ENCODE measurements at regions not wholly inside any gene's neighbourhood (a gene's known extent, or its start where the extent isn't known, plus 50 kb on each side); places are given as distances from the start of the nearest gene placed in this dataset.

DNA sequence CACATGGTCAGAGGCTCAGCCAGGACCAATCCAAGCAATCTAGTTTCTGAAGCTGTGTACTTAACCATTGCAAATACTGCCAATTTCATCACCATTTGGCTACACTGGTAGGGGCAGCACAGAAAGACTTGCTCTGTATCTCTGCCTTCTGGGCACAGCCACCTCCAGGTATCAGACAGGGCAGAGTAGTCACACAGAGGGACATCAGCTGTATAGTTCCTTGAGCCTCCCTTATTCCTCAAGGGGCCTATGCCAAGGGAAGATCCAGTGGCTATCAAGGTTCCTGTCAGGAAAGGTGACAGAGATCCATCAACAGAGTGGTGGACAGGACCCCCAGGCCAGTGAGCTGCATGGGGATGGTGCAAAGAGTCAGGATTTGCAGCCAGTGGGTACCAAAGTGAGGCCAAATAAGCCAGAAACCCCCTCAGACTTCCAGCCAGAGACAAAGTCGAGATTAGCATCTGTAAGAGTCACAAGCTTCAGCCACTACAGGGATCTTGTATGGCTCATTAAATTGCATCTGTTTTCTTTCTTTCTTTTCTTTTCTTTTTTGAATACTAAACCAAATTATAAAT, 381.6 kb upstream of the CPEB2 start:
- in situ Hi-C loops (cut with HindIII; ENCODE audit: low pct_unique_long_range_greater_than_20kb, low sequenced_read_pairs), result no loop called here
- no peak for DNase-seq (ENCODE audit: low read depth, low spot score)

DNA sequence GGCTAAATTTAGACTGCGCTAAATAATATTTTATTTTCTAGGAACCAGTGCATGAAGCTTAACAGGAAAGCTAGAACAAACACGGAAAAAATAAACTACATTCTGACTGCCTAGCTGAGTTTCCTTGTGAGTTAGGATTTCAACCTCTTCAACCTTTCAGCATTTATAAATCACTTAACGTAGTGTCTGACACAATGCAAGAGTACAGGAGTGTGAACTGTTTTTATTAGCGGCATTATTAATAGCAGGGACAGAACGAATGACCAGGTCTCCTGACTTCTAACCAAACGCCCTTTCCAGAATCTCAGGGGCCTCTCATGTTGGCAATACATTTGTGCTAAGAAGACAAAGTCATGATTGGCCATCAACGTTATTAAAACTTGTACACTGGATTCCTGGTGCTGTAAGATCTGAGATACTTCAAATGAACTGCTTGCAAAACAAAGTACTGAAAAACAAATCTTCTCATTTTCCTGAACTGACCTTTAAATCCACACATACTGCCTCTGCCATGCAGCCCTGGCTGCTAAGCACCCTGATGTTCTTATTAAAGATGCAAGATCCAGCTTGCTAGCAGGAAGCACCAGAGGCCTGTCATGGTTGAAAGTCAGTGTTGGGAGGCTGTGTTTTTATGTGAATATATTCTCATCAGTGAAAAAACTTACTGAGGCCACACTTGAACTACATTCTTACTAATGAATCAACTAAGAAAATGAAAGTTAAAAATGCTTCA, 380.4 kb upstream of the CPEB2 start:
- DNase-seq (ENCODE audit: low read depth, low spot score), result no peak
- in situ Hi-C loops (cut with HindIII; ENCODE audit: low pct_unique_long_range_greater_than_20kb, low sequenced_read_pairs), result no loop called here

GRCh38 chr4:14627038-14627437, 375.2 kb upstream of the CPEB2 start:
- in situ Hi-C loops (cut with HindIII; ENCODE audit: low pct_unique_long_range_greater_than_20kb, low sequenced_read_pairs), result no loop called here

DNA sequence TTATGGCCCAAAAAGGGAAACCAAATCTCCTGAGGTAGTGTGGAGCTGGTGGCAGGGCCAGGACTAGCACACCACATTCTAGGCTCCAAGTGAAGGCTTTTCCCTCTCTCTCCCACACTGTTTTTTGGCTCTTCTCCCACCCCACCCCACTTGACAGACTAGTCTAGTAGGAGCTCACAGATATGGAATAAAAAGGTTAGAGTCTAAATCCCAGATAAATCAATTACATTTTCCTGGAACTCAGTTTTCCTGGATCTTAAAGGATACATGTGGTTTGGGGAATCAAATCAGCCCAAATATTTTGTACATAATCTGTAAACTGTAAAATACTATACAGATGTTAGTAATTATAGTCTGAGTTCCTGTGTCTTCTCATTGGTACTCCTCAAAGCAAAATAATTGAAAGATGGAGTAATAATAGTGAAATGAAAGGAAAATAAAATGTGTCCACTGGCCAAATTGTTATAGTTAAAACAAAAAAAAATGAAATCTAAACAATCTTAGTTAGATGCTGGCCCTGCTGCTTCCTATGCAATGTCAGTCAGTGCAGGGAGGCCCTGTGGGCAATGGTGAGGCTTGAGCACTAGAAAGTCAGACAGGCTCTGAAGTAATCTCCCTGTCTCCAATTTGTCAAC, 370.4 kb upstream of the CPEB2 start:
- no peak for DNase-seq (ENCODE audit: low read depth, low spot score)
- in situ Hi-C loops (cut with HindIII; ENCODE audit: low pct_unique_long_range_greater_than_20kb, low sequenced_read_pairs), result no loop called here

More at GRCh38 chr4:14627038-14627437, 375.2 kb upstream of the CPEB2 start:
- DNase-seq (ENCODE audit: low read depth, low spot score), result no peak

DNA sequence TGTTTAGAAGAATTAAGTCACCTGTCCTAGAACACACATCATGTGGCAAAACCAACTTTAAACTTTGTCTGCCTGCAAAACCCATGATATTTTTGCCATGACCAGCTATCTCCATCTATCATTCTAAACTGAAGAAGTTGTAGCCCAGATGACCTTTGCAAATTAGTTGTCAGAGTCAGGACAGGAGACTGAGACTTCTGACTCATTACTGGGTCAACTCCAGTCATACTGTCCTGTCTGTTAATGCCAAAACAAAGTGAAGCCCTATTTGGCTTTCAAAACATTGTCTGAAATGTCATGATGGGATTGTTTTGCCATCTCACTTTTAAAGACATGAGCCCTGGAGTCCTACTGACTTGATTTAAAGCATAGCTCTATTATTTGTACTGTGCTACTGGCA, 365.7 kb upstream of the CPEB2 start:
- DNase-seq (ENCODE audit: low read depth, low spot score), result no peak

GRCh38 chr4:14640476-14640875, 361.8 kb upstream of the CPEB2 start:
- in situ Hi-C loops (cut with HindIII; ENCODE audit: low pct_unique_long_range_greater_than_20kb, low sequenced_read_pairs), result no loop called here
- no peak for DNase-seq (ENCODE audit: low read depth, low spot score)

More for the DNA sequence above, 365.7 kb upstream of the CPEB2 start:
- in situ Hi-C loops (cut with HindIII; ENCODE audit: low pct_unique_long_range_greater_than_20kb, low sequenced_read_pairs), result no loop called here

GRCh38 chr4:14641871-14642270, 360.4 kb upstream of the CPEB2 start:
- in situ Hi-C loops (cut with HindIII; ENCODE audit: low pct_unique_long_range_greater_than_20kb, low sequenced_read_pairs), result no loop called here
- no peak for DNase-seq (ENCODE audit: low read depth, low spot score)

GRCh38 chr4:14644580-14645282, 357.6 kb upstream of the CPEB2 start:
- in situ Hi-C loops (cut with HindIII; ENCODE audit: low pct_unique_long_range_greater_than_20kb, low sequenced_read_pairs), result no loop called here
- DNase-seq (ENCODE audit: low read depth, low spot score), result no peak

DNA sequence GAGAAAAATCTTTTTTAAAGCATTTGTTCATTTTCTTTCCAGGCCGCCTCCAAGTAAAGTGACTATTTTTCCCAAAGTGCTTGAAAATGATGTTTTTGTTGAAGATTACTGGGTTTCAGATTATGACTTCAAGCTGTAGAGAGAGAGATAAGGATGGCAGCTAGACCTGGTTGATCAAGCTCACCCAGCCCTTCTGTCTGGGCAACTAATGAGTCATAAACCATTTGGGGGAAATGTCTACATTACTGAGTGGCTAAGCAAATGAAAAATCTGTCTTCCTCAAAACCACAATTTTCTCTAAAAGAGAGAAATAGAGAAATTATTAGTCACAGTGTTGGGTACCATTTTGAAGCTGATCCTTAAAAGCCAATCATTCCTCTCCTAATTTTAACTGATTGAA, 355.4 kb upstream of the CPEB2 start:
- DNase-seq (ENCODE audit: low read depth, low spot score), result no peak
- in situ Hi-C loops (cut with HindIII; ENCODE audit: low pct_unique_long_range_greater_than_20kb, low sequenced_read_pairs), result no loop called here

DNA sequence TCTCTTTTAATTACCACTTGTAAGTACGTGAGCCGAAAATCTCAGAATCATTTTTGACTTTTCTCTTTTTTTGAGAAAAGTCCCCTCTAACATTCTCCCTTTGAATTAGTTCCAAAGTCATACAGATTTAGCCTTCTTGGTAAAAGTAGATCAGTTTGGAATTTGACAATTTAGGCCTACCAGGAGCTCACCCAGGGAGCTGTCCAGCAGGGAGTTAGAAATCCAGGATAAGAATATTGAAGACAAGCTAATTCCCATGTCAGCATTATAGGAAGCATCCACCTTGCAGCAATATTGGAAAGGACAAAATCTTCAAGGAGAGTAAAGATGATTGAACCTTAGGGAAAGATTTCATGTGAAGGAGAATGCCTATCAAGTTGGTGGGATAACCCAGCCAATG, 352.2 kb upstream of the CPEB2 start:
- no peak for DNase-seq (ENCODE audit: low read depth, low spot score)
- in situ Hi-C loops (cut with HindIII; ENCODE audit: low pct_unique_long_range_greater_than_20kb, low sequenced_read_pairs), result no loop called here

DNA sequence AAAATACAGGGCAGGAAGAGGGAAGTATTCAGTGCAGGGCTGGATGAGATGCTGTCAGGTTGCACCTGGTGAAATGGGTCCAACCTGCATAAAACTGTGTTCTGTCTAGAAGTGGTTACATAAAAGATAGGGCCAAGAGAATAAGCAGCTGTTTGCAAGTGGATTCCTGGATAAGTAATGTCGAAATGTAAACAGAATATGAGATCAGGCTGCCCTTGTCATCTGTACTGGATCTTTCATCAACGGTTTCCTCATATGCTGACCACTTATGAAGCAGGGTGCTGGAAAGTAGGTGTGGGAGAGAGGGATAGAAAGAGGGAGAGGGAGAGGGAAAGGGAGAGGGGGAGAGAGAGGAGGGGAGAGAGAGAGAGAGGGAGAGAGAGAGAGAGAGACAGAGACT, 349.8 kb upstream of the CPEB2 start:
- DNase-seq (ENCODE audit: low read depth, low spot score), result no peak
- in situ Hi-C loops (cut with HindIII; ENCODE audit: low pct_unique_long_range_greater_than_20kb, low sequenced_read_pairs), result no loop called here

GRCh38 chr4:14653338-14653737, 348.9 kb upstream of the CPEB2 start:
- peak; percentile 17 for DNase-seq (ENCODE audit: low read depth, low spot score)
- in situ Hi-C loops (cut with HindIII; ENCODE audit: low pct_unique_long_range_greater_than_20kb, low sequenced_read_pairs), result no loop called here

GRCh38 chr4:14659286-14659685, 343.0 kb upstream of the CPEB2 start:
- no peak for DNase-seq (ENCODE audit: low read depth, low spot score)

GRCh38 chr4:14667624-14668151, 334.6 kb upstream of the CPEB2 start:
- DNase-seq (ENCODE audit: low read depth, low spot score), result no peak
- in situ Hi-C loops (cut with HindIII; ENCODE audit: low pct_unique_long_range_greater_than_20kb, low sequenced_read_pairs), result no loop called here

More at GRCh38 chr4:14659286-14659685, 343.0 kb upstream of the CPEB2 start:
- in situ Hi-C loops (cut with HindIII; ENCODE audit: low pct_unique_long_range_greater_than_20kb, low sequenced_read_pairs), result no loop called here

GRCh38 chr4:14668296-14668695, 334.0 kb upstream of the CPEB2 start:
- in situ Hi-C loops (cut with HindIII; ENCODE audit: low pct_unique_long_range_greater_than_20kb, low sequenced_read_pairs), result no loop called here

GRCh38 chr4:14669371-14669770, 332.9 kb upstream of the CPEB2 start:
- no peak for DNase-seq (ENCODE audit: low read depth, low spot score)
- in situ Hi-C loops (cut with HindIII; ENCODE audit: low pct_unique_long_range_greater_than_20kb, low sequenced_read_pairs), result no loop called here

More at GRCh38 chr4:14668296-14668695, 334.0 kb upstream of the CPEB2 start:
- no peak for DNase-seq (ENCODE audit: low read depth, low spot score)

GRCh38 chr4:14671146-14671545, 331.1 kb upstream of the CPEB2 start:
- in situ Hi-C loops (cut with HindIII; ENCODE audit: low pct_unique_long_range_greater_than_20kb, low sequenced_read_pairs), result no loop called here
- no peak for DNase-seq (ENCODE audit: low read depth, low spot score)

DNA sequence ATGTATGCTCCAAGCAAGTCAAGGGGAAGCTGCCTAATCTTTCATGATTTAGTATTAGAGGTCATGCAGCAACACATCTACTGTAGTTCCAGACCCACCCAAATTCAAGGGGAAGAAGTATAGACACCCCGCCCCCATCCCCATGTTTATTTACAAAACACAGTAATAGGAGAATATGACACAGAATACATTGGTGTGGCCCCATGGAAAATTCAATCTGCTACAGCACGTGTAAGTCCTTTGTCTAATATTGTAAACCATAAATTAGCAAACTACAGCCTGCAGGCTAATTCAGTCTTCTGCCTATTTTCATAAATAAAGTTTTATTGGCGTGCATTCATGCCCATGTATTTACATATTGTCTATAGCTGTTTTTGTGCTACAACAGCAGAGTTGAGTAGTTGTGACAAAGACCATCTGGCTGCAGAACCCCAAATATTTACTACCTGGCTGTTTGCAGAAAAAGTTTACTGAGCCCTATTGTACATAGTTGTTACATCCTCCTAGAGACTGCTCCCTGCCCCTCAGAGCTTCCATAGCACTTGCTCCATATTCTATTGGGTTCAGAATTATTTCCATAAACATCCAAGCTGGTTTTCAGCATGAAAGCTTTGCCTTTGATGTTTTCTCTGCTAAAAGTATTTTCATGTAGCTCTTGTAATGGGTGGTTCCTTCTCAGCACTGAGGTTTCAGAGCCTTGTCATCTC, 326.8 kb upstream of the CPEB2 start:
- in situ Hi-C loops (cut with HindIII; ENCODE audit: low pct_unique_long_range_greater_than_20kb, low sequenced_read_pairs), result no loop called here
- no peak for DNase-seq (ENCODE audit: low read depth, low spot score)
